ENCODE measurements at regions not wholly inside any gene's neighbourhood (a gene's known extent, or its start where the extent isn't known, plus 50 kb on each side); places are given as distances from the start of the nearest gene placed in this dataset.

GRCh38 chr5:3284506-3284905 lies 311.1 kb upstream of the IRX1 start:
- Mint-ChIP-seq H3K27me3 (ENCODE audit: unreplicated experiment) (no peaks in the 10 kb centered on the region), H3K4me1 (ENCODE audit: unreplicated experiment) (no peaks in the 10 kb centered on the region), H3K9me3 (ENCODE audit: unreplicated experiment) (peaks cover 15% of the 10 kb centered on the region), H3K27ac (ENCODE audit: unreplicated experiment) (no peak overlapping the region), H3K36me3 (ENCODE audit: unreplicated experiment) (no peaks in the 10 kb centered on the region), H3K4me3 (ENCODE audit: unreplicated experiment) (no peak overlapping the region)
- TF ChIP-seq CTCF (IDR thresholded peaks at IDR 0.05): no peak
- no peak for DNase-seq (ENCODE audit: extremely low spot score, unreplicated experiment)

GRCh38 chr5:3282841-3283240 lies 312.8 kb upstream of the IRX1 start:
- no peak for DNase-seq (ENCODE audit: extremely low spot score, unreplicated experiment)
- H3K9me3 Mint-ChIP-seq (ENCODE audit: unreplicated experiment): peaks cover 17% of the 10 kb centered on the region
- H3K4me3 Mint-ChIP-seq (ENCODE audit: unreplicated experiment): no peak overlapping the region
- H3K36me3 Mint-ChIP-seq (ENCODE audit: unreplicated experiment): no peaks in the 10 kb centered on the region
- H3K27ac Mint-ChIP-seq (ENCODE audit: unreplicated experiment): no peak overlapping the region
- no peaks in the 10 kb centered on the region for H3K4me1 Mint-ChIP-seq (ENCODE audit: unreplicated experiment)
- no peaks in the 10 kb centered on the region for H3K27me3 Mint-ChIP-seq (ENCODE audit: unreplicated experiment)
- TF ChIP-seq CTCF (IDR thresholded peaks at IDR 0.05): no peak

- DNase-seq (ENCODE audit: extremely low spot score, unreplicated experiment): no peak
- H3K4me3 Mint-ChIP-seq (ENCODE audit: unreplicated experiment): no peak overlapping the region
- H3K36me3 Mint-ChIP-seq (ENCODE audit: unreplicated experiment): no peaks in the 10 kb centered on the region
- TF ChIP-seq CTCF (IDR thresholded peaks at IDR 0.05): no peak
- no peak overlapping the region for H3K27ac Mint-ChIP-seq (ENCODE audit: unreplicated experiment)
- H3K9me3 Mint-ChIP-seq (ENCODE audit: unreplicated experiment): peaks cover 17% of the 10 kb centered on the region
- H3K27me3 Mint-ChIP-seq (ENCODE audit: unreplicated experiment): no peaks in the 10 kb centered on the region
- H3K4me1 Mint-ChIP-seq (ENCODE audit: unreplicated experiment): no peaks in the 10 kb centered on the region
These were observed 314.3 kb upstream of the IRX1 start for GRCh38 chr5:3281366-3281765.

- TF ChIP-seq CTCF (IDR thresholded peaks at IDR 0.05): no peak
- Mint-ChIP-seq H3K9me3 (ENCODE audit: unreplicated experiment) (peaks cover 29% of the 10 kb centered on the region), H3K4me1 (ENCODE audit: unreplicated experiment) (no peaks in the 10 kb centered on the region), H3K4me3 (ENCODE audit: unreplicated experiment) (no peak overlapping the region), H3K27me3 (ENCODE audit: unreplicated experiment) (no peaks in the 10 kb centered on the region), H3K27ac (ENCODE audit: unreplicated experiment) (no peak overlapping the region), H3K36me3 (ENCODE audit: unreplicated experiment) (no peaks in the 10 kb centered on the region)
- no peak for DNase-seq (ENCODE audit: extremely low spot score, unreplicated experiment)
These were observed 317.0 kb upstream of the IRX1 start for GRCh38 chr5:3278643-3279042.

- Mint-ChIP-seq H3K4me3 (ENCODE audit: unreplicated experiment) (no peak overlapping the region), H3K36me3 (ENCODE audit: unreplicated experiment) (no peaks in the 10 kb centered on the region), H3K27me3 (ENCODE audit: unreplicated experiment) (no peaks in the 10 kb centered on the region), H3K9me3 (ENCODE audit: unreplicated experiment) (peaks cover 37% of the 10 kb centered on the region), H3K27ac (ENCODE audit: unreplicated experiment) (no peak overlapping the region), H3K4me1 (ENCODE audit: unreplicated experiment) (no peaks in the 10 kb centered on the region)
- TF ChIP-seq CTCF (IDR thresholded peaks at IDR 0.05): no peak
- no peak for DNase-seq (ENCODE audit: extremely low spot score, unreplicated experiment)
These were observed 317.9 kb upstream of the IRX1 start for GRCh38 chr5:3277590-3278196.
